GM12875 (cell line): ENCODE measurements at regions not wholly inside any gene's neighbourhood (a gene's known extent, or its start where the extent isn't known, plus 50 kb on each side); places are given as distances from the start of the nearest gene placed in this dataset.

Source experiments
- H3K4me3 ChIP-seq: one replicate; pipeline ENCODE4 v1.5.1; 2011; ENCODE audit warnings: low read depth, low read length, control low read depth
- TF ChIP-seq, protein P1 (sequence below): IDR thresholded peaks from 2 replicates; pipeline ENCODE4 v1.5.1; 2011; ENCODE audit warnings: low read depth, mild to moderate bottlenecking, control low read depth, inconsistent platforms, low read length, moderate library complexity, borderline replicate concordance; ENCODE audit not compliant: insufficient read depth

GRCh38 chr16:54829691-54830090, 101.0 kb upstream of the IRX5 start:
- TF ChIP-seq, protein P1, sequence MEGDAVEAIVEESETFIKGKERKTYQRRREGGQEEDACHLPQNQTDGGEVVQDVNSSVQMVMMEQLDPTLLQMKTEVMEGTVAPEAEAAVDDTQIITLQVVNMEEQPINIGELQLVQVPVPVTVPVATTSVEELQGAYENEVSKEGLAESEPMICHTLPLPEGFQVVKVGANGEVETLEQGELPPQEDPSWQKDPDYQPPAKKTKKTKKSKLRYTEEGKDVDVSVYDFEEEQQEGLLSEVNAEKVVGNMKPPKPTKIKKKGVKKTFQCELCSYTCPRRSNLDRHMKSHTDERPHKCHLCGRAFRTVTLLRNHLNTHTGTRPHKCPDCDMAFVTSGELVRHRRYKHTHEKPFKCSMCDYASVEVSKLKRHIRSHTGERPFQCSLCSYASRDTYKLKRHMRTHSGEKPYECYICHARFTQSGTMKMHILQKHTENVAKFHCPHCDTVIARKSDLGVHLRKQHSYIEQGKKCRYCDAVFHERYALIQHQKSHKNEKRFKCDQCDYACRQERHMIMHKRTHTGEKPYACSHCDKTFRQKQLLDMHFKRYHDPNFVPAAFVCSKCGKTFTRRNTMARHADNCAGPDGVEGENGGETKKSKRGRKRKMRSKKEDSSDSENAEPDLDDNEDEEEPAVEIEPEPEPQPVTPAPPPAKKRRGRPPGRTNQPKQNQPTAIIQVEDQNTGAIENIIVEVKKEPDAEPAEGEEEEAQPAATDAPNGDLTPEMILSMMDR: no peak
- H3K4me3 ChIP-seq: no peak overlapping the region

- H3K4me3 ChIP-seq: no peak overlapping the region
- TF ChIP-seq, protein P1: no peak
Observed at GRCh38 chr16:54822892-54823291, 107.8 kb upstream of the IRX5 start.

DNA sequence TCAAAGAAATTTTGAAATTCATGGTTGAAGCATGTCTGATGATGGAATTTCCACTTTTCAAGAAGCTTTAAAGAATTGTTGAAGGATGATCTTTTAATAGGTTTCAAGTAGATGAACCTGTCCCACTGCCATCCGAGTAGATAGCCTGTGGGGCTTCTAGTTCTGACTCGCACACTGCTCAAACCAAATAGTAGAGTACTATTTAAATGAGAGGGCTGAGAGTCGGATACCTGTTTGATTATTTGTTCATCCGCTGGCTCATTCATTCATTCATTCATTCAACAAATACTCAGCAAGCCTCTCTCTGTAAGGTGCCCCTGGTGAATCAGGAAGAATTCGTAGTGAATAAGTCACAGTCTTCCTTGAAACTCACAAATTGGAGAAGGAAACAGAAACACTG, 108.2 kb upstream of the IRX5 start:
- TF ChIP-seq, protein P1: no peak

DNA sequence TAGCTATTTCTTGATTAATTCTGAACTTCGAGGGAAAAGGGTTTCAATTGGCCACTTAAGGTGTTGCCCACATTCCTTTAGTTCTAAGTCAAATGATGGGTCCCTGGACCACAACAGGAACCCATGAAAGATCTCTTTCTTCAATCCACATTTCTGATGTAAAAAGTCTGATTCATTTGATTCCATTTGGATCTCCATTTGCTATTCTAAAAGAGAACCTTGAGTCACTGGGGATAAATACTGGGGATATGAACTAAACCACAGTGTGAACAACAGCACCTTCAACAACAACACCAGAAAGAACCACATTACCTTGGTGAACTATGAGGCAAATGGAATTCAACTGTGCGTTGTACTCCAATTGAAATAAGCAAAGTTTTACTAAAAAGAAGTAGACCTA, 108.9 kb upstream of the IRX5 start:
- TF ChIP-seq, protein P1: no peak
- H3K4me3 ChIP-seq: no peak overlapping the region

More for the DNA sequence above, 108.2 kb upstream of the IRX5 start:
- H3K4me3 ChIP-seq: no peak overlapping the region

GRCh38 chr16:54817940-54818574, 112.6 kb upstream of the IRX5 start:
- H3K4me3 ChIP-seq: no peak overlapping the region
- TF ChIP-seq, protein P1: no peak

DNA sequence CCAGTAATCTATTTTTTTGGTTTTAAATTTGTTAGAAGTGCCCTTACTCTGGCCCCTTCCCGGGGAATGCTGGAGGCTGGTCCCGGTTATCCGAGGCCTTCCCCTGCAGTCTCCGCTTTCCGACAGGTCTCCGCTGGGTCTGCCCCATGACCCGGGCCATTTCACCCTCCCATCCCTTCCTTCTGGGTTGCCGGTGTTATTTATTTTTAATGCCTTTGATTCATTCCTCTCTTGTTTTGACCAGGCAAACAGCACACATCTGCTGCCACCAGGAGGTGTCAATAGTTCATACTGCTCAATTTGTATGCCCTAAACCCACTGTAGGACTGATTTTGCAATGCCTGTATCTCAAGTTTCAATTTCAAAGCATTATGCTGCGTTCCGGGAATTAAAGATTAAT, 113.2 kb upstream of the IRX5 start:
- TF ChIP-seq, protein P1: no peak
- no peak overlapping the region for H3K4me3 ChIP-seq

- H3K4me3 ChIP-seq: no peak overlapping the region
- TF ChIP-seq, protein P1: no peak
Observed at GRCh38 chr16:54816471-54816870, 114.2 kb upstream of the IRX5 start.
